BE2C (cell line): ENCODE measurements at regions not wholly inside any gene's neighbourhood (a gene's known extent, or its start where the extent isn't known, plus 50 kb on each side); places are given as distances from the start of the nearest gene placed in this dataset.

Experiments
- DNase-seq: peaks from one replicate; pipeline ENCODE4 v3.0.0-alpha.2; 2020
- H3K27me3 ChIP-seq: fragments of 250-450 bp; sonication (Bioruptor Pico); 2 replicates; pipeline ENCODE4 v1.5.1; 2020; ENCODE audit warnings: mild to moderate bottlenecking
- H3K36me3 ChIP-seq: fragments of 250-450 bp; sonication (Bioruptor Pico); 2 replicates; pipeline ENCODE4 v1.5.1; 2020; ENCODE audit warnings: mild to moderate bottlenecking
- H3K4me1 ChIP-seq: fragments of 250-450 bp; sonication (Bioruptor Pico); 2 replicates; pipeline ENCODE4 v1.5.1; 2020
- H3K4me3 ChIP-seq: 2 replicates; pipeline ENCODE4 v1.5.1; 2011; ENCODE audit warnings: low read depth, low read length
- H3K9me3 ChIP-seq: fragments of 250-450 bp; sonication (Bioruptor Pico); 2 replicates; pipeline ENCODE4 v1.5.1; 2020
- TF ChIP-seq, protein P1 (sequence below): IDR thresholded peaks from 2 replicates; pipeline ENCODE4 v1.5.1; 2012; ENCODE audit warnings: mild to moderate bottlenecking, low read depth, low read length

DNA sequence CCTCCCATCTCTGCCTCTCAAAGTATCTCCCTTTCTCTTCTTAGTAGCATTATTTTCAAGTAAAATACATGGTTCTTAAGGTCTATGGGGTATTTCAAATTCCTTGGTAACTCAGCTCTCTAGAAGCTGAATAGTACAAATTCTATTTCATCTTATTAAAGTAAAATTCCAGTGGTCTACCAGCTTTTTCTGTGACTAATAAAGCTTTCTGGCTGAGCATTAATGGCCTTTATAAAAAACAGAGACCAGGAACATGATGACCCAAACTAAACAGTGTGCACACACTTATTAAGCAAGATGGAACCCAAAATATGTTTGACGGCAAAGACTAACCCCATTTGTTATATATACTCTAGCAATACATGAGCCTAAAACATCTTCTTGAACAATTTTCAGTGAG, 142.6 kb downstream of the OR2K2 start:
- H3K36me3 ChIP-seq = no peaks in the 10 kb centered on the region
- no peak overlapping the region for H3K4me3 ChIP-seq
- H3K4me1 ChIP-seq = no peaks in the 10 kb centered on the region; the same call in 1 of the 2 replicates
- H3K9me3 ChIP-seq = no peaks in the 10 kb centered on the region
- DNase-seq = no peak
- TF ChIP-seq, protein P1, sequence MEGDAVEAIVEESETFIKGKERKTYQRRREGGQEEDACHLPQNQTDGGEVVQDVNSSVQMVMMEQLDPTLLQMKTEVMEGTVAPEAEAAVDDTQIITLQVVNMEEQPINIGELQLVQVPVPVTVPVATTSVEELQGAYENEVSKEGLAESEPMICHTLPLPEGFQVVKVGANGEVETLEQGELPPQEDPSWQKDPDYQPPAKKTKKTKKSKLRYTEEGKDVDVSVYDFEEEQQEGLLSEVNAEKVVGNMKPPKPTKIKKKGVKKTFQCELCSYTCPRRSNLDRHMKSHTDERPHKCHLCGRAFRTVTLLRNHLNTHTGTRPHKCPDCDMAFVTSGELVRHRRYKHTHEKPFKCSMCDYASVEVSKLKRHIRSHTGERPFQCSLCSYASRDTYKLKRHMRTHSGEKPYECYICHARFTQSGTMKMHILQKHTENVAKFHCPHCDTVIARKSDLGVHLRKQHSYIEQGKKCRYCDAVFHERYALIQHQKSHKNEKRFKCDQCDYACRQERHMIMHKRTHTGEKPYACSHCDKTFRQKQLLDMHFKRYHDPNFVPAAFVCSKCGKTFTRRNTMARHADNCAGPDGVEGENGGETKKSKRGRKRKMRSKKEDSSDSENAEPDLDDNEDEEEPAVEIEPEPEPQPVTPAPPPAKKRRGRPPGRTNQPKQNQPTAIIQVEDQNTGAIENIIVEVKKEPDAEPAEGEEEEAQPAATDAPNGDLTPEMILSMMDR = no peak
- H3K27me3 ChIP-seq = no peaks in the 10 kb centered on the region

DNA sequence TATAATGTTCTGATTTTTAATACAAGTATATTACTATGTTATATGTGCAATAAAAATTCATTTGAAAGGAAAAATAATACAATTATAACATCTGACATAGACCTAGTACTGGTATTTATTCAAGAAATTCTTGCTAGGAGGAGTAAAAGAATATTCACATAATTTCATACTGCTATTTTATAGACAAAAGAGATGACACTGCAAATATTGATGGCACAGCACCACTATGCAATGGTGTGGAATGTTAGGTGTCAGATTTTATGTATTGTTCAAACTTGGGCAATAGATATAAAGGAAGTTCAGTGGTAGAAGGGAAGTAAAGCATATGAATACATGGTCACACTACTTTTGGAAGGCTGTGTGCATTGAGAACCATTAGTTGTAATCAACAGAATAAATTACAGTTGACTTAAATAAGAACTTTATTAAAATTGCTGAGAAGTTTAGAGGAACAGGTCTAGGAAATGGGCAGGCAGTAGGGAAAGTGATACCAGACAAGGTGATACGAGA, 143.9 kb downstream of the OR2K2 start:
- H3K4me1 ChIP-seq = no peaks in the 10 kb centered on the region; the same call in 1 of the 2 replicates
- no peaks in the 10 kb centered on the region for H3K9me3 ChIP-seq
- TF ChIP-seq, protein P1 = no peak
- H3K36me3 ChIP-seq = no peaks in the 10 kb centered on the region
- no peak for DNase-seq
- no peak overlapping the region for H3K4me3 ChIP-seq
- no peaks in the 10 kb centered on the region for H3K27me3 ChIP-seq

DNA sequence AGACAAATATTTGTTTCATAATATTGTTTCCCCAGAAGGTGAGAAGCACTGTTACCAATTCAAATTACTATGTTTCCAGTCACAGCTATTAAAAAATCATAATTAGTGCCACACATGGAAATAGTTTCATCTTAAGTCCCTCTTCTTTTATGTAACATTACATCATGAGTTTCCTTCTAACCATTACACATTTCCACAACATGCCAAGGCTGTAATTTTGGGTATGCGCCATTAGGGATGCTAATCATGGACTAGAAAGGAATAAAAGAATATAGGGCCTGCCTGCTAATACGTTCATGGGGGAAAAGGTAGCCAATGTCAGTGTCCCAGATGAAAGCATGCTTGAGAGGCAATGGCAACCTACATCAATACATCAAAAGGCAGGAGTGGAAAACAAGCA, 142.5 kb upstream of the LPAR1 start:
- H3K4me3 ChIP-seq = no peak overlapping the region
- TF ChIP-seq, protein P1 = no peak
- no peaks in the 10 kb centered on the region for H3K9me3 ChIP-seq
- no peak for DNase-seq
- H3K36me3 ChIP-seq = no peaks in the 10 kb centered on the region
- no peaks in the 10 kb centered on the region for H3K27me3 ChIP-seq
- no peaks in the 10 kb centered on the region for H3K4me1 ChIP-seq

GRCh38 chr9:111179577-111179976, 141.3 kb upstream of the LPAR1 start:
- no peaks in the 10 kb centered on the region for H3K27me3 ChIP-seq
- H3K9me3 ChIP-seq = no peaks in the 10 kb centered on the region
- peak; percentile 21 for DNase-seq
- H3K36me3 ChIP-seq = no peaks in the 10 kb centered on the region
- no peaks in the 10 kb centered on the region for H3K4me1 ChIP-seq
- H3K4me3 ChIP-seq = no peak overlapping the region
- TF ChIP-seq, protein P1 = no peak

GRCh38 chr9:111178331-111179055, 140.2 kb upstream of the LPAR1 start:
- TF ChIP-seq, protein P1 = no peak
- no peaks in the 10 kb centered on the region for H3K4me1 ChIP-seq
- no peaks in the 10 kb centered on the region for H3K36me3 ChIP-seq
- DNase-seq = no peak
- no peak overlapping the region for H3K4me3 ChIP-seq
- no peaks in the 10 kb centered on the region for H3K9me3 ChIP-seq
- H3K27me3 ChIP-seq = no peaks in the 10 kb centered on the region

GRCh38 chr9:111176511-111176910, 138.2 kb upstream of the LPAR1 start:
- TF ChIP-seq, protein P1 = no peak
- DNase-seq = no peak
- Histone ChIP-seq H3K4me3 (no peak overlapping the region), H3K36me3 (no peaks in the 10 kb centered on the region), H3K9me3 (no peaks in the 10 kb centered on the region), H3K27me3 (no peaks in the 10 kb centered on the region), H3K4me1 (no peaks in the 10 kb centered on the region)
